Hepatocyte (in vitro differentiated cells): ENCODE measurements at regions not wholly inside any gene's neighbourhood (a gene's known extent, or its start where the extent isn't known, plus 50 kb on each side); places are given as distances from the start of the nearest gene placed in this dataset.

ENCODE experiments used
- EZH2 ChIP-seq: fragments of 200-600 bp; sonication (generic); IDR thresholded peaks from 2 replicates; pipeline ENCODE4 v1.6.1; 2016; ENCODE audit warnings: antibody characterized with exemption, mild to moderate bottlenecking, borderline replicate concordance
- EZH2phosphoT487 ChIP-seq: fragments of 200-600 bp; sonication (generic); IDR thresholded peaks from one replicate; pipeline ENCODE4 v1.6.1; 2018; ENCODE audit warnings: antibody characterized with exemption, mild to moderate bottlenecking, low read depth, moderate library complexity; ENCODE audit not compliant: unreplicated experiment, severe bottlenecking
- TF ChIP-seq, protein P1 (sequence below): fragments of 200-600 bp; sonication (generic); IDR thresholded peaks from 2 replicates; pipeline ENCODE4 v1.5.1; 2016; ENCODE audit warnings: antibody characterized with exemption, mild to moderate bottlenecking; ENCODE audit not compliant: poor library complexity

DNA sequence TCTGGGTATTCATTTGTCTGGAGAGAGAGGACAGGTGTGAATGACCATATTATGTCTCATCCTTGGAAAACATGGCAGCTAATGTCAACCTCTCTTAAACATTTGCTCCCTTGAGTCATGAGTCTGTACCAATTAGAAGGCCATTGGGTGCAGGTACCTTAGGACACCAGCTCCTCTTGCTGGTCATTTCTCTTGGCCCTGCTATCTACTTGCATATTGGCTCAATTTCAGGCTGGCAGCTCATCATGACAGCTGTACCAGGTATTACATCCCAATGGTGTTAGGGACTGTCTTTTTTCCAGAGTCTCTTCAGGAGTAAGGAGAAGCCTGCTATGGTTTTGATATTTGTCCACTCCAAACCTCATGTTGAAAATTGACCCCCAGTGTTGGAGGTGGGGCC is 92.2 kb upstream of the ANKRD28 start:
- TF ChIP-seq, protein P1, sequence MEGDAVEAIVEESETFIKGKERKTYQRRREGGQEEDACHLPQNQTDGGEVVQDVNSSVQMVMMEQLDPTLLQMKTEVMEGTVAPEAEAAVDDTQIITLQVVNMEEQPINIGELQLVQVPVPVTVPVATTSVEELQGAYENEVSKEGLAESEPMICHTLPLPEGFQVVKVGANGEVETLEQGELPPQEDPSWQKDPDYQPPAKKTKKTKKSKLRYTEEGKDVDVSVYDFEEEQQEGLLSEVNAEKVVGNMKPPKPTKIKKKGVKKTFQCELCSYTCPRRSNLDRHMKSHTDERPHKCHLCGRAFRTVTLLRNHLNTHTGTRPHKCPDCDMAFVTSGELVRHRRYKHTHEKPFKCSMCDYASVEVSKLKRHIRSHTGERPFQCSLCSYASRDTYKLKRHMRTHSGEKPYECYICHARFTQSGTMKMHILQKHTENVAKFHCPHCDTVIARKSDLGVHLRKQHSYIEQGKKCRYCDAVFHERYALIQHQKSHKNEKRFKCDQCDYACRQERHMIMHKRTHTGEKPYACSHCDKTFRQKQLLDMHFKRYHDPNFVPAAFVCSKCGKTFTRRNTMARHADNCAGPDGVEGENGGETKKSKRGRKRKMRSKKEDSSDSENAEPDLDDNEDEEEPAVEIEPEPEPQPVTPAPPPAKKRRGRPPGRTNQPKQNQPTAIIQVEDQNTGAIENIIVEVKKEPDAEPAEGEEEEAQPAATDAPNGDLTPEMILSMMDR: no peak
- TF ChIP-seq EZH2phosphoT487 (no peak), EZH2 (no peak)
